AG08396 (cell line): ENCODE measurements at regions not wholly inside any gene's neighbourhood (a gene's known extent, or its start where the extent isn't known, plus 50 kb on each side); places are given as distances from the start of the nearest gene placed in this dataset.
"Not testable (repeated sequence)": the region's sequence is repeated elsewhere in the genome, so short reads cannot be mapped to it uniquely, and the experiment has no call there.

Source experiments
- DNase-seq: peaks from one replicate; pipeline ENCODE4 v3.0.0; 2012; ENCODE audit warnings: low spot score, mixed read lengths

- DNase-seq, result no peak
Measured at GRCh38 chr1:30569384-30569783, 154.0 kb downstream of the MATN1 start.

- DNase-seq, result no peak
Measured at GRCh38 chr1:30562559-30562958, 160.8 kb downstream of the MATN1 start.

- no peak for DNase-seq
Measured at GRCh38 chr1:30551603-30552002, 171.8 kb downstream of the MATN1 start.

GRCh38 chr1:30550365-30551220, 172.8 kb downstream of the MATN1 start:
- DNase-seq, result no peak

GRCh38 chr1:30549872-30550271, 173.5 kb downstream of the MATN1 start:
- DNase-seq, result not testable (repeated sequence)

GRCh38 chr1:30548294-30548693, 175.1 kb downstream of the MATN1 start:
- DNase-seq, result no peak

- not testable (repeated sequence) for DNase-seq
Measured at GRCh38 chr1:30547326-30547725, 176.1 kb downstream of the MATN1 start.

- no peak for DNase-seq
Measured at GRCh38 chr1:30545365-30545764, 178.0 kb downstream of the MATN1 start.

- DNase-seq, result no peak
Measured at GRCh38 chr1:30541721-30542485, 181.5 kb downstream of the MATN1 start.

GRCh38 chr1:30540611-30541192, 182.7 kb downstream of the MATN1 start:
- no peak for DNase-seq

- DNase-seq, result no peak
Measured at GRCh38 chr1:30539884-30540283, 183.5 kb downstream of the MATN1 start.

- DNase-seq, result no peak
Measured at GRCh38 chr1:30538993-30539867, 184.2 kb downstream of the MATN1 start.

- no peak for DNase-seq
Measured at GRCh38 chr1:30538226-30538992, 185.0 kb downstream of the MATN1 start.

- DNase-seq, result no peak
Measured at GRCh38 chr1:30537279-30537678, 186.1 kb downstream of the MATN1 start.

- no peak for DNase-seq
Measured at GRCh38 chr1:30536530-30536929, 186.9 kb downstream of the MATN1 start.

GRCh38 chr1:30535595-30536325, 187.6 kb downstream of the MATN1 start:
- no peak for DNase-seq

GRCh38 chr1:30534551-30534940, 188.8 kb downstream of the MATN1 start:
- DNase-seq, result no peak

GRCh38 chr1:30533796-30534550, 189.4 kb downstream of the MATN1 start:
- DNase-seq, result no peak

- DNase-seq, result no peak
Measured at GRCh38 chr1:30533141-30533540, 190.2 kb downstream of the MATN1 start.

- no peak for DNase-seq
Measured at GRCh38 chr1:30532621-30533020, 190.8 kb downstream of the MATN1 start.
